ENCODE measurements at regions not wholly inside any gene's neighbourhood (a gene's known extent, or its start where the extent isn't known, plus 50 kb on each side); places are given as distances from the start of the nearest gene placed in this dataset.

DNA sequence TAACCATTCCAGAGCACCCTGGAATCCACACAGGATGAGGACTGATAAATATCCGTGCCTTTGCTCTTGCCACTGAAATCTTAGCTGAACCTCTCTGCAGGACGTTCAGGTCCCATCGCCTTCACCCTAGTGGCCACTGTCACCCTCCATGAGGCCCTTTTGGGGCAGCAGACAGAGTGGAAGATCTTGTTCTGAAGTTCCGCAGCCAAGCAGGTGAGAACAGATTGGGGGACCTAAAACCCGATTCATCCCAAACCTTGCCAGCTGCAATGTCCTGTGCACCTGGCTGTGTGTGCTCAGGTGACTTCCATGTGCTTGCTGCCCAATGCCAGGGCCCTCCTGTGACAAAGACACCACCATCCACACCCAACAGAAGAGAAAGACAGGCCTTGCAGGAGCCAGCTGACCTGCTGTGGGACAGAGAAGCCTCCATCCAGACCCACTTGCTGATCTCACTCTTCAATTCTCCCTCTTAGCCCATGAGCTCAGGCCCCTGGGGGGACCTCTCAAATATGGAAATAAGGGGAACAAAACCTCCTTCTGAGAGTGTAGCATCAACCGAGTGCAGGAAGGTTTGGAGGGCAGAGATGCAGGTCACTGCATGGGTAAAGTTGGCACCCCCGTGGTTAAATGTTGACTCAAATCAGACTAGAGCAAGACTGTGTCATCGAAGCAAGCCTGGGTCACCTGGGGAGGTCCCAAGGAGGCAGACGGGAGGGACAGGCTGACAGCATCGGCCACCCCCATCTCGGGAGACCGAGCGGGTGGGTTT is 308.7 kb upstream of the DIO3 start:
- peaks cover 0 to 8% (median 0%) of the 10 kb centered on the region in 5 donors for H3K4me1 ChIP-seq (ENCODE audit: control insufficient read depth in 5 of 5, insufficient read depth in 5 of 5, low read length in 5 of 5)
- H3K4me3 ChIP-seq: no peak overlapping the region
- no peak for DNase-seq
- TF ChIP-seq, protein P1, sequence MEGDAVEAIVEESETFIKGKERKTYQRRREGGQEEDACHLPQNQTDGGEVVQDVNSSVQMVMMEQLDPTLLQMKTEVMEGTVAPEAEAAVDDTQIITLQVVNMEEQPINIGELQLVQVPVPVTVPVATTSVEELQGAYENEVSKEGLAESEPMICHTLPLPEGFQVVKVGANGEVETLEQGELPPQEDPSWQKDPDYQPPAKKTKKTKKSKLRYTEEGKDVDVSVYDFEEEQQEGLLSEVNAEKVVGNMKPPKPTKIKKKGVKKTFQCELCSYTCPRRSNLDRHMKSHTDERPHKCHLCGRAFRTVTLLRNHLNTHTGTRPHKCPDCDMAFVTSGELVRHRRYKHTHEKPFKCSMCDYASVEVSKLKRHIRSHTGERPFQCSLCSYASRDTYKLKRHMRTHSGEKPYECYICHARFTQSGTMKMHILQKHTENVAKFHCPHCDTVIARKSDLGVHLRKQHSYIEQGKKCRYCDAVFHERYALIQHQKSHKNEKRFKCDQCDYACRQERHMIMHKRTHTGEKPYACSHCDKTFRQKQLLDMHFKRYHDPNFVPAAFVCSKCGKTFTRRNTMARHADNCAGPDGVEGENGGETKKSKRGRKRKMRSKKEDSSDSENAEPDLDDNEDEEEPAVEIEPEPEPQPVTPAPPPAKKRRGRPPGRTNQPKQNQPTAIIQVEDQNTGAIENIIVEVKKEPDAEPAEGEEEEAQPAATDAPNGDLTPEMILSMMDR (IDR thresholded peaks at IDR 0.05; ENCODE audit: control extremely low read depth, extremely low read depth): no peak
- no peak overlapping the region for H3K9ac ChIP-seq (ENCODE audit: insufficient read depth in 1 of 2, low read length in 2 of 2)
- no peak for ATAC-seq (ENCODE audit: insufficient read depth, low FRiP score)
- H3K36me3 ChIP-seq (ENCODE audit: control insufficient read depth in 4 of 4, insufficient read depth in 4 of 4, low read length in 4 of 4): no peaks in the 10 kb centered on the region
- H3K9me3 ChIP-seq (ENCODE audit: control insufficient read depth in 4 of 4, insufficient read depth in 3 of 4, low read length in 3 of 4): no peaks in the 10 kb centered on the region
- no peak overlapping the region for H3K27ac ChIP-seq (ENCODE audit: low read depth in 1 of 2, low read length in 1 of 2)
- 75 to 83% methylated on average over 13 of the region's 13 CpGs for WGBS, 2 donors
- peaks cover 0 to 8% (median 0%) of the 10 kb centered on the region in 3 donors for H3K27me3 ChIP-seq (ENCODE audit: control insufficient read depth in 3 of 3, insufficient read depth in 3 of 3, low read length in 2 of 3)

DNA sequence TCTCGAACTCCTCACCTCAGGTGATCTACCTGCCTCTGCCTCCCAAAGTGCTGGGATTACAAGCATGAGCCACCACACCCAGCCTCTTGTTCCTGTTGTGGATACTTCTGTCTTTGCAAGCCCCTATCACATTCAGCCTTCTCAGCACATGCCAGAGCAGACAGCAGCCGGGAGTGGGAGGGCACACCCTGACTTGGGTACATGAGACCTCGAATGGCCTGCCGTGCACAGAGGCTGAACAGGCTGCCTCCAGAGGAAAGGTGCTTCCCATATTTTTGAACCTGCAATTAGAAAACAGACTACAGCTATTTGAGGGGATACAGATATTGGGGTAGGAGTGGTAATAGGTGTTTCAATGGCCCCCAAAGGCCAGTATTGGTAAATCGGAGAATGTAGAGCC is 307.3 kb upstream of the DIO3 start:
- Histone ChIP-seq H3K27me3 (ENCODE audit: control insufficient read depth in 3 of 3, insufficient read depth in 3 of 3, low read length in 2 of 3) (peaks cover 0 to 8% (median 0%) of the 10 kb centered on the region in 3 donors), H3K9ac (ENCODE audit: insufficient read depth in 1 of 2, low read length in 2 of 2) (no peak overlapping the region), H3K4me1 (ENCODE audit: control insufficient read depth in 5 of 5, insufficient read depth in 5 of 5, low read length in 5 of 5) (peaks cover 0 to 8% (median 0%) of the 10 kb centered on the region in 5 donors), H3K9me3 (ENCODE audit: control insufficient read depth in 4 of 4, insufficient read depth in 3 of 4, low read length in 3 of 4) (no peaks in the 10 kb centered on the region), H3K27ac (ENCODE audit: low read depth in 1 of 2, low read length in 1 of 2) (no peak overlapping the region), H3K4me3 (no peak overlapping the region), H3K36me3 (ENCODE audit: control insufficient read depth in 4 of 4, insufficient read depth in 4 of 4, low read length in 4 of 4) (no peaks in the 10 kb centered on the region)
- TF ChIP-seq, protein P1 (IDR thresholded peaks at IDR 0.05; ENCODE audit: control extremely low read depth, extremely low read depth): no peak
- WGBS, 2 donors: 90 to 98% methylated on average over 5 of the region's 5 CpGs
- DNase-seq: no peak
- no peak for ATAC-seq (ENCODE audit: insufficient read depth, low FRiP score)

DNA sequence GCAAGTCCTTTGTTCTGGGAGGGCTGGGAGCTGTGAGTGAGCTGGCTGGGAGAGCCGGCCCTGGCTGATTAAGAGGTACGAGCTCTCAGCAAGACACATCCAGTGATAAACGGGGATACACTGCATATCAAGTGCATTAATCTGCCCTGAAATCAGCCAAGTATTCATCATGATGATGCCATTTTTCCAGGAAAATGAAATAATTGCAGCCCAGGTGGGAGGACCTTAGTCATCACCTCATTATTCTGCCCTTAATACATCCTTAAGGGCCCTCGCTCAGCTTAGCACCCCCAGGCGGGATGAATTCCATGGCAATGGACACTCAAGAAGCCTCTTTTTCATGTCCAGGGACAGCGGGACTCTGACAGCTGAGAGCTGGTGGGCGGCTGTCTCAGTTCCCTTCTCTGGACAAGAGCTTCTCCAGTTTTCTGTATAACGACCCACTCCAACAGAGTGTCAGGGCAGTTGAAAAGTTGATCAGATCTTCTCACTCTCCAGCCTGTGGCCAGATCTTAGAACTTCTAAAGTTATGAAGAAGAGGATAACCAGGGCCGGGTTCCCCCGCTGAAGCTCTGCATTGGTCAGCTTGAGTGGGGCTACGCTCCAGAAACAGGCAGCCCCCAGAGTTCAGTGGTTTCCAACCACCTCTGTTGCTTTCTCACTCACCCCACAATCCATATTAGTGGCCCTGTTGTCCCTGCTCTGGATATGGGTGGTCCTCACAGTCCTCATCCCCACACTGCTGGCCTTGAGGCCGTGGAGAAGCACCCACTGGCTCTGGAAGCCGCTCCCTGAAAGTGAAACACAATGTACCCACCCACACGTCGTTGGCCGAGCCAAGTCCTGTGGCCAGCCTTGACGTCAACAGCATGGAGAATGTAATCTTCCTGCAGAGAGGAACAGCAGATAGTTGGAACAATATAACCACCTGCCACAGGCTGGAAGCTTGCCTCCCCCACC is 306.2 kb upstream of the DIO3 start:
- Histone ChIP-seq H3K36me3 (ENCODE audit: control insufficient read depth in 4 of 4, insufficient read depth in 4 of 4, low read length in 4 of 4) (no peaks in the 10 kb centered on the region), H3K4me1 (ENCODE audit: control insufficient read depth in 5 of 5, insufficient read depth in 5 of 5, low read length in 5 of 5) (peaks cover 0 to 8% (median 0%) of the 10 kb centered on the region in 5 donors), H3K9me3 (ENCODE audit: control insufficient read depth in 4 of 4, insufficient read depth in 3 of 4, low read length in 3 of 4) (no peaks in the 10 kb centered on the region), H3K27ac (ENCODE audit: low read depth in 1 of 2, low read length in 1 of 2) (no peak overlapping the region), H3K27me3 (ENCODE audit: control insufficient read depth in 3 of 3, insufficient read depth in 3 of 3, low read length in 2 of 3) (peaks cover 0 to 8% (median 0%) of the 10 kb centered on the region in 3 donors), H3K9ac (ENCODE audit: insufficient read depth in 1 of 2, low read length in 2 of 2) (no peak overlapping the region), H3K4me3 (no peak overlapping the region)
- TF ChIP-seq, protein P1 (IDR thresholded peaks at IDR 0.05; ENCODE audit: control extremely low read depth, extremely low read depth): no peak
- no peak for DNase-seq
- 75 to 86% methylated on average over 17 of the region's 17 CpGs for WGBS, 2 donors
- no peak for ATAC-seq (ENCODE audit: insufficient read depth, low FRiP score)
